ENCODE measurements at regions not wholly inside any gene's neighbourhood (a gene's known extent, or its start where the extent isn't known, plus 50 kb on each side); places are given as distances from the start of the nearest gene placed in this dataset.

DNA sequence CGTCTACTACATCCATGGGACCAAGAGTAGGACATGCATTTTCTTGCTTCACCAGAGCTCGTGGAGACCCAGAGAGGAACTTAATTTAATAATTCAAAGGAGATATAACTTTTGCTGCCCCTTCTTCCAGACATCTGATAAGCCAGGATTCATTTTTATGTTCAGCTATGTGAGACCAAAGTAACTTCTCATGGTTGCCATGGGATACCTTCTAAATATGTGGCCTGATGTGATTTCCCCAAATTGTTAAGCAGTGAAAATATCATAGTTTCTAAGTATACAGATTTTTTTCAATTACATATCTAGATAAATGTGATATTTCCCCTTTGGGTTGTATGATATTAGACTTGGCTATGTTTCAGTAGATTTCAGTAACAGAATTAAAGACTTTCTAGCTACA, 185.5 kb upstream of the FN1 start:
- H3K9me3 ChIP-seq (ENCODE audit: low read length), result no peaks in the 10 kb centered on the region
- no peak overlapping the region for H3K9ac ChIP-seq (ENCODE audit: low read length)
- H3F3A ChIP-seq (ENCODE audit: insufficient read depth, low read length), result no peaks in the 10 kb centered on the region
- H3K36me3 ChIP-seq (ENCODE audit: insufficient read depth, low read length), result no peaks in the 10 kb centered on the region
- no peak overlapping the region for H3K4me3 ChIP-seq (ENCODE audit: low read depth, low read length, poor library complexity, severe bottlenecking)
- H3K4me2 ChIP-seq (ENCODE audit: low read length), result no peak overlapping the region
- H3K27me3 ChIP-seq (ENCODE audit: insufficient read depth, low read length), result no peaks in the 10 kb centered on the region; the same call in 1 of the 2 replicates
- TF ChIP-seq CTCF (IDR thresholded peaks at IDR 0.05; ENCODE audit: low read length) (no peak), EZH2 (IDR thresholded peaks at IDR 0.05; ENCODE audit: borderline replicate concordance, low read length) (no peak)
- H3K79me2 ChIP-seq (ENCODE audit: insufficient read depth, low read length), result no peaks in the 10 kb centered on the region
- no peak overlapping the region for H3K27ac ChIP-seq (ENCODE audit: low read depth, low read length, poor library complexity, severe bottlenecking)
- no peak overlapping the region for H2AFZ ChIP-seq (ENCODE audit: low read length)
- no peaks in the 10 kb centered on the region for H3K9me2 ChIP-seq (ENCODE audit: low read depth, low read length)
- no peaks in the 10 kb centered on the region for H3K4me1 ChIP-seq (ENCODE audit: insufficient read depth, low read length, severe bottlenecking)
- no peaks in the 10 kb centered on the region for H4K20me1 ChIP-seq (ENCODE audit: insufficient read depth, low read length)

GRCh38 chr2:215620528-215620927, 184.7 kb upstream of the FN1 start:
- Histone ChIP-seq H3K4me1 (ENCODE audit: insufficient read depth, low read length, severe bottlenecking) (no peaks in the 10 kb centered on the region), H2AFZ (ENCODE audit: low read length) (no peak overlapping the region), H3K27ac (ENCODE audit: low read depth, low read length, poor library complexity, severe bottlenecking) (no peak overlapping the region)

DNA sequence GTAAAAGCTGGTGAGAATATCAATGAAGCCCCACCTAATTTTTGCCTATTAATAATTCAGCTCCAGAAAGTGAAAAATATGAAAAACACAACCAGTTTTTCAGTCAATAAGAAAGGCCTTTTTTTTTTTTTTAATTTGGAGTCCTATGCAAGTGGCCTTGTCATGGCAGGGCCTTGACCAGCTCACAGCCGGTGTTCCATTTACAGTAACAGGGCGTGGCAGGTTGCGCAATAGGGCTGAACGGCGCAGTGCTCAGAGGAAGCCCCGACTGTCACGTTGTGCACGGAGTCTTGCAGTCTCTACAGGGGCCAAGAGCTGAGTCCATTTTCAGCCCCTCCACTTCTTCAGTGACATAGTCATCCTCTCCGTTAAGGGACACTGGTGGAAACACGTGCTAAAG, 184.1 kb upstream of the FN1 start:
- Histone ChIP-seq H3F3A (ENCODE audit: insufficient read depth, low read length) (no peaks in the 10 kb centered on the region), H3K9me3 (ENCODE audit: low read length) (no peaks in the 10 kb centered on the region), H3K4me1 (ENCODE audit: insufficient read depth, low read length, severe bottlenecking) (no peaks in the 10 kb centered on the region), H4K20me1 (ENCODE audit: insufficient read depth, low read length) (no peaks in the 10 kb centered on the region), H3K4me3 (ENCODE audit: low read depth, low read length, poor library complexity, severe bottlenecking) (no peak overlapping the region), H3K9ac (ENCODE audit: low read length) (no peak overlapping the region), H3K4me2 (ENCODE audit: low read length) (no peak overlapping the region), H3K79me2 (ENCODE audit: insufficient read depth, low read length) (no peaks in the 10 kb centered on the region), H3K9me2 (ENCODE audit: low read depth, low read length) (no peaks in the 10 kb centered on the region), H3K27ac (ENCODE audit: low read depth, low read length, poor library complexity, severe bottlenecking) (no peak overlapping the region), H3K36me3 (ENCODE audit: insufficient read depth, low read length) (no peaks in the 10 kb centered on the region), H3K27me3 (ENCODE audit: insufficient read depth, low read length) (no peaks in the 10 kb centered on the region; the same call in 1 of the 2 replicates), H2AFZ (ENCODE audit: low read length) (no peak overlapping the region)
- no peak for TF ChIP-seq EZH2 (IDR thresholded peaks at IDR 0.05; ENCODE audit: borderline replicate concordance, low read length)
- TF ChIP-seq CTCF (IDR thresholded peaks at IDR 0.05; ENCODE audit: low read length), result no peak

More at GRCh38 chr2:215620528-215620927, 184.7 kb upstream of the FN1 start:
- Histone ChIP-seq H3K9me3 (ENCODE audit: low read length) (no peaks in the 10 kb centered on the region), H3K9me2 (ENCODE audit: low read depth, low read length) (no peaks in the 10 kb centered on the region), H3K36me3 (ENCODE audit: insufficient read depth, low read length) (no peaks in the 10 kb centered on the region), H3K4me3 (ENCODE audit: low read depth, low read length, poor library complexity, severe bottlenecking) (no peak overlapping the region), H3K4me2 (ENCODE audit: low read length) (no peak overlapping the region), H3F3A (ENCODE audit: insufficient read depth, low read length) (no peaks in the 10 kb centered on the region), H4K20me1 (ENCODE audit: insufficient read depth, low read length) (no peaks in the 10 kb centered on the region), H3K79me2 (ENCODE audit: insufficient read depth, low read length) (no peaks in the 10 kb centered on the region), H3K9ac (ENCODE audit: low read length) (no peak overlapping the region), H3K27me3 (ENCODE audit: insufficient read depth, low read length) (no peaks in the 10 kb centered on the region; the same call in 1 of the 2 replicates)
- no peak for TF ChIP-seq EZH2 (IDR thresholded peaks at IDR 0.05; ENCODE audit: borderline replicate concordance, low read length)
- TF ChIP-seq CTCF (IDR thresholded peaks at IDR 0.05; ENCODE audit: low read length), result no peak
